Tongue (tissue), 1 donor: ENCODE measurements at regions not wholly inside any gene's neighbourhood (a gene's known extent, or its start where the extent isn't known, plus 50 kb on each side); places are given as distances from the start of the nearest gene placed in this dataset.
"Not testable (repeated sequence)": the region's sequence is repeated elsewhere in the genome, so short reads cannot be mapped to it uniquely, and the experiment has no call there.

Experiments used
- DNase-seq: peaks from one replicate; pipeline ENCODE4 v3.0.0-alpha.2; 2015

GRCh38 chr10:28733245-28733644, 55.9 kb downstream of the BAMBI start:
- DNase-seq = no peak

DNA sequence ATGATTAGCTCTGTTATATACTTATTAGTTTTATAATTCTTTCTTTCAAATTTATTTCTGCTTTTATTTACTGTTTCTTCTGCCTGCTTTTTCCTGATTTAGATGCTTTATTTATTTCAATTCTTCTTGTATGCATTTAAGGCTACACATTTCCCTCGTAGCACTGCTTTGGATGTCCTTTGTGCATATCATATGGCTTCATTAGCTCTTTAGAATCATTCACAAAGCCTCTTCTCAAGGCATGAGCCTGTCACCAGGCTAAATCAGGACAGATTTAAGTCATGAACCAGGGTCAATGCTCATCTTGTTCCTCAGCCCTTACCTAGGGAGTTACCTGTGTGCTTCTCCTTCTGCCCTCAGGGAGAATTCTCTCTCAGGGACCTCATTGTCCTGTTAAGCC, 56.3 kb downstream of the BAMBI start:
- DNase-seq = no peak

DNA sequence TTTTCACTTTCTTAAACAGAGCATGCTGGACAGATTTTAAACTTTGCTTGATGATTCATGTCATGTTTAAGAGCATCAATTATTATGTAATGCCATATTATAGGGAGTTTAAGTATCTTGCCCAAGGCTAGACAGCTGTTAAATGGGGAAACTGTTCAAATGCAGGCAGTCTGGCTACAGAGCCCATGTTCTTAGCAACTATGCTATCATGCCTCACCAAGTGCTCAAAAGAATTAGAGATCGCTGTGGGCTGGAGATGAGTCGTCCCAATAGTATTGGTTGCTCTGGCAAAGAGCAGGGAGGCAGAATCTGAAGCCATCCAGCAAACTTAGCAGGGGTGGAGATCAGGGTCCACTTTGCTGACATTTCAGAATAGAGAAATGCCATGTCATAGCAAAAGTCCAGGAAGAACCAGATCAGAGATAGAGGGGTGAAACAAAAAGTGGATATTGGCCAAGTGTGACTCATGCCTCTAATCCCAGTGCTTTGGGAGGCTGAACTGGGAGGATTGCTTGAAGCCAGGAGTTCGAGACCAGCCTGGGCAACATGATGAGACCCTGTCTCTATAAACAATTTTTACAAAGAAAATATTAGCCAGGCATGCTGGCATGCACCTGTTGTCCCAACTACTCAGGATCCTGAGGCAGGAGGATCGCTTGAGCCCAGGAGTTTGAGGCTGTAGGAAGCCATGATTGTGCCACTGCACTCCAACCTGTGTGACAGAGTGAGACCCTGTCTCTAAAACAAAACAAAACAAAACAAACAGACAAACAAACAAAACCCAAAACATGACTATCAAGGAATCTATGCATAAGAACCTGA, 57.8 kb downstream of the BAMBI start:
- no peak for DNase-seq

DNA sequence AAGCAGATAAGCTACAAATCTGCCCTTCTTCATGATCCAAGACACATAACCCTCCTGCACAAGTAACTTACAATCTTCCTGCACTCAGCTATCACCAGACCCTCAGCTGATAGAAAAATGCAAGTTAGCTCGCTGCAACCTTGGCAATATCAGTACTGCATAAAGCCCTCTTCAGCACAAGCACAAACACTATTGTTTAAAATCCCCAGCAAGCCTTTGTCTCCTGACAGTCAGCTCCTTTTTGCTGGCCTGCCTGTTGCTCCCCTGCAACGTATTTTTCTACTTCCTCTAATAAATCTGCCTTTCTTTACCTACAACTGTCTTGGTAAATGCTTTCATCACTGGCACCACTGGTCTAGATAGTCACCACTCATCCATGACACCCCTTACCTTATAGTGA, 59.8 kb downstream of the BAMBI start:
- no peak for DNase-seq

GRCh38 chr10:28738200-28738599, 60.9 kb downstream of the BAMBI start:
- DNase-seq = no peak

DNA sequence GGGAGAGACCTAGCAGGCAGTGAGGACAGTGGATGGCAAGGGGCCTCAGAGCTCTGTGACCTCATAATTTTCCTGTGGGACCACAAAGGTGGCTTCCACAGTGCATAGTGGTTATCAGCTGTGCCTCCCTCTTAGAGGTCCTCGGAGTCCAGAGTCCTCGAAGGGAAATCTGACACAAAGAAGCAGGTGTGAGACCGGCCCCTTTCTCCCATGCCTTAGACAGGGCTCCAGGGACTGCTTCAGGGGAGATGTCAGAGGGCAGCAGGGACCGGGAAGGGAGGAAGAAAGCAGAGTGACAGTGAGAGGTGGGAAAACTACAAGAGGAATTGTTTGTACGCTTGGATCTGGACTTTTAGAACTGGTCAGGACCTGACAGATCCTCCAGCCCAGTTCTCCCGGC, 66.3 kb downstream of the BAMBI start:
- DNase-seq = no peak

- no peak for DNase-seq
Measured at GRCh38 chr10:28744069-28744768, 66.9 kb downstream of the BAMBI start.

- no peak for DNase-seq
Measured at GRCh38 chr10:28754930-28755718, 77.8 kb downstream of the BAMBI start.

DNA sequence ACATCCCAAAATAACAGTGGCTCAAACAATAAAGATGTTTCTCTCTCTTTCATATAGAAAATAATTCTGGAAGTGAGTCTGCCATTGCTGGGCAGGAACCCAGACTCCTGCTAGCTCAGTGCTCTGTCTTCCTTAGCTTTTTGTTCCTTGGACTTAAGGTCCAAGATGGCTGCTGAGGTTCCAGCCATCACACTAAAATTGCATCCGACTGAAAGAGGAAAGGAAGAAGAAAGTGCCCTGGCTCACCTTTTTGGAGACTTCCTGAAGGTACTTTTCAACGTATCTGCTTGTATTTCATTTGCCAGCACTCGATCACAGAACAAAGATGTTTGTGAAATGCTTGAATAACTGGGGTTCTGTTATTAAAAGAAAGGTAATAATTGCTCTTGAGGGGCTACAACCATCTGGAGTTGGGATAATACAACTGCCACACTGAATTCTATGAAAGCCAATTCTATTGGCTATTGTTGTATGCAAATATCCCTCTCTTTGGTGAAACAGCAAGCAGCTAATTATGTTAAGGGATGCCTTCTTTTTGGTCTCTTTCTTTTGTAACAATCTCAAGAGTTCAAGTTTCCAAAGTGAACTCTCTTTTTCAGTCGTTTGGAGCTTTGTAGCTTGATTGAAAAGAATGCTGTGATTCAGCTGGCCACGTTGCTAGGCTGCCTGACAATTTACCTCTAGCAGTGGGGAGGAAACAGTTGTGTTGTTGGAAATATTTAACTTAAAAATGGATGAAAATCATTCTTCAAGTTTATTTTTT, 83.9 kb downstream of the BAMBI start:
- DNase-seq = peak; percentile 19

- no peak for DNase-seq
Measured at GRCh38 chr10:28763471-28764170, 86.3 kb downstream of the BAMBI start.

DNA sequence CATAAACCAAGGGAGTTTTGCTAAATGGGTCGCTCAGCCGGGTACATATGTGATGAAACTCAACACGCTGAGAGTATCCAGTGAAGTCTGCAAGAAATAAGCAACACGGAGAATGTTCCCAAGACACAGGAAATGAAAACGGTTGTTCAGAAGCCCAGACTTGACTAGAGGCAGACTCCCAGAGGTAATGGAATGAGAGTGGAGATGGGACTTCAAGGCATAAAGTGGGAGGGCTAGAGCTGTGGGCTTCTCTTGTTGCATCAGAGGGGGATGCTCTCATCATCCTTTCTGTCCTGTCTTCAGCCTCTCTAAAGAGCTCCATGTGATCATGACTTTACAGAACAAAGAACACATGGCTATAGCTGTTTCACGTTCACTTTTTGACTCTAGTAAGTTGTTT, 88.3 kb downstream of the BAMBI start:
- DNase-seq = peak; percentile 68

GRCh38 chr10:28768227-28768626, 90.9 kb downstream of the BAMBI start:
- DNase-seq = peak; percentile 44

DNA sequence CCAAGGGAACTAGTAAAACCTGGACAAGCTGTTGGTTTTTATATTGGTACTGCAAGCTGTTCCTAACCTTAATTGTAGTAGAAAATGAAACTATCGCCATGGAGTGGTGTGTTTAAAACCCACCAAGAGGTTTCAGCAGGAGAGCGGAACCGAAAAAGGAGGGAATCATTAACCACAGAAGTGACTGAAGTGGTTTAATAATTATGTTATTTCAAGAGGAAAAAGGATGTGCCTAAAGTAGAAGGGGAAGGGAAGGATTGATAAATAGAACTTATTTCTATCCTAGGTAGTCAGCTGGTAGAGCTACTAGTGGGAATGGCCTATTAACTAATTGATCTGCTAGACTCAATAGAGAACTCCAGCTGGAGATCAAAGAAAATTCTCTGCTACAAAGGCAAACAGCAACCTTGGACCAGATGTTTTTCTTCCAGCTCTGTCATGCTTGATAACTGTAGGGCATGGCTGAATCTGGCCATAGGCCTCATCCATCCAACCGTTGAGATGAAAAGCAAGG, 91.8 kb downstream of the BAMBI start:
- no peak for DNase-seq

DNA sequence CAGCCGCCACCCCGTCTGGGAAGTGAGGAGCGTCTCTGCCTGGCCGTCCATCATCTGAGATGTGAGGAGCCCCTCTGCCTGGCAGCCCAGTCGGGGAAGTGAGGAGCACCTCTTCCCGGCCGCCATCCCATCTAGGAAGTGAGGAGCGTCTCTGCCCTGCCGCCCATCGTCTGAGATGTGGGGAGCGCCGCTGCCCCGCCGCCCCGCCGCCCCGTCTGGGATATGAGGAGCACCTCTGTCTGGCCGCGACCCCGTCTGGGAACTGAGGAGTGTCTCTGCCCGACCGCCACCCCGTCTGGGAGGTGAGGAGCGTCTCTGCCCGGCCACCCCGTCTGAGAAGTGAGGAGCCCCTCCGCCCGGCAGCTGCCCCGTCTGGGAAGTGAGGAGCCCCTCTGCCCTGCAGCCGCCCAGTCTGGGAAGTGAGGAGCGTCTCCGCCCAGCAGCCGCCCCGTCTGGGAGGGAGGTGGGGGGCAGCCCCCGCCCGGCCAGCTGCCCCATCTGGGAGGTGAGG, 94.3 kb downstream of the BAMBI start:
- DNase-seq = not testable (repeated sequence)

- no peak for DNase-seq
Measured at GRCh38 chr10:28774051-28774995, 97.0 kb downstream of the BAMBI start.

DNA sequence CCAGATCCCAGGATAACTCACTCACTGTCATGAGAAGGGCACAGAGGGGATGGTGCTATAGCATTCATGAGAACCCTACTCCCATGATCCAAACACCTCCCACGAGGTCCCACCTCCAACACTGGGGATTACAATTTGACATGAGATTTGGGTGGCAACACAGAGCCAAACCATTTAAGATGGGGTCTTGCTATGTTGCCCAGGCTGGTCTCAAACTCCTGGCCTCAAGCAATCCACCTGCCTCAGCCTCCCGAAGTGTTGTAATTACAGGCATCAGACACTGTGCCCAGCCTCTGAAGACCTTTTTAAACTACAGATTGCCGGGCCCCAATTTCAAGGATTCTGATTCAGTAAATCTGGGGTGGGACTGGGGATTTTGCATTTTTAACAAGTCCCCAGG, 98.5 kb downstream of the BAMBI start:
- DNase-seq = no peak

DNA sequence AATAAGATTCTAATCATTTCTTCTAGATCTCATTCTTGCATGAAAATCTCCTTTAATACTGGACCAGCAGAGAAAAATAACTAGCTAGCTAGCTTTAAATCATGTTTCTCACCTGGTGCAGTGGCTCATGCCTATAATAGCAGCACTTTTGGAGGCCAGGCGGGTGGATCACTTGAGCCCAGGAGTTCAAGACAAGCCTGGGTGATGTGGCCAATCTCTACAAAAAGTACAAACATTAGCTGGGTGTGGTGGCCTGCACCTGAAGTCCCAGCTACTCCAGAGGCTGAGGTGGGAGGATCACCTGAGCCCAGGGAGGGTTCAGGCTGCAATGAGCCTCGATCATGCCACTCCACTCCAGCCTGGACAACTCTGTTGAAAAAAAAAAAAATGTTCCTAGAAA, 99.2 kb downstream of the BAMBI start:
- DNase-seq = no peak

- no peak for DNase-seq
Measured at GRCh38 chr10:28777911-28778310, 100.6 kb downstream of the BAMBI start.

DNA sequence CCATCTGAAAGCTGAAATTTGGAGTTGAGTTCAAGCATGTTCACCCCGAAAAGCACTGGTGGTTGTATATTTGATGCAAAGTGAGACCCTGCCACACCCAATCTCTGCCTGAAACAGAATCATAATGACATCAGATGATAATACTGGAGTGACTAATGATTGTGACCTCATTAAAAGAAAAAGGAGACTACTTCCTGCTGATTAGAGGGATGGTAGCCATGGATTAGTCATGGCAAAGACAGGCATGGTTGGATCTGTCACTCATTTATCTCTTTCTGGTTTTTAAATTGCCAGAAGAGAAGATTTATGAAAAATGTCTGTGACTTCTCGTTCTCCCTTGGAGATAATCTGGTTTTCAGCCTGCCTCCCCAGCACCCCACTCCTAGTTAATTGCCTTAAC, 101.2 kb downstream of the BAMBI start:
- DNase-seq = no peak

DNA sequence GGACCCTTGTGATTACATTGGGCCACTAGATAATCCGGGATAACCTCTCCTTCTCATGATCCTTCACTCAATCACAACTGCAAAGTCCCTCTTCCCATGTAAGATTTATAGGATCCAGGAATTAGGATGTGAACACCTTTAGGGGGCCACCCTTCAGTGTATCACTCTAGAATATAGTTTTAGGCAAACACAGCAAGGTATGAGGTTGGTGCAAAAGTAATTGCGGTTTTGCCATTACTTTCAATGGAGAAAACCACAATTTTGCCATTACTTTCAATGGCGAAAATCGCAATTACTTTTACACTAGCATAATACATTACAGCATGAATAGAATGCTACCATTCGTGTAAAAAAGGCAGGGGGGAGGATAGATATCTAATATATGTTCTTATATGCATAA, 104.0 kb downstream of the BAMBI start:
- DNase-seq = no peak
